ENCODE measurements at regions not wholly inside any gene's neighbourhood (a gene's known extent, or its start where the extent isn't known, plus 50 kb on each side); places are given as distances from the start of the nearest gene placed in this dataset.

- Histone ChIP-seq H3K9ac (ENCODE audit: low read depth in 1 of 2, low read length in 2 of 2) (no peak overlapping the region), H3K4me1 (ENCODE audit: control insufficient read depth in 4 of 4, insufficient read depth in 4 of 4, low read length in 3 of 4) (no peaks in the 10 kb centered on the region), H3K36me3 (ENCODE audit: control insufficient read depth in 4 of 4, insufficient read depth in 3 of 4, low read depth in 1 of 4, low read length in 3 of 4) (no peaks in the 10 kb centered on the region), H3K9me3 (ENCODE audit: control insufficient read depth in 4 of 4, low read length in 3 of 4) (no peaks in the 10 kb centered on the region), H3K27ac (ENCODE audit: low read depth in 1 of 2, low read length in 2 of 2) (no peak overlapping the region), H3K4me3 (ENCODE audit: low read depth in 1 of 3, low read length in 3 of 3) (no peak overlapping the region), H3K27me3 (ENCODE audit: control insufficient read depth in 4 of 4, insufficient read depth in 4 of 4, low read length in 3 of 4) (no peaks in the 10 kb centered on the region)
- DNase-seq (ENCODE audit: low spot score) = no peak
- WGBS = 53% methylated on average over 2 of the region's 2 CpGs
- TF ChIP-seq EGR1 (IDR thresholded peaks at IDR 0.05; ENCODE audit: low read depth in 2 of 2) (no peak), RXRA (IDR thresholded peaks at IDR 0.05) (no peak), FOXA1 (IDR thresholded peaks at IDR 0.05) (no peak), TAF1 (conservative IDR thresholded peaks at IDR 0.05) (no peak), ZBTB33 (IDR thresholded peaks at IDR 0.05) (no peak), YY1 (IDR thresholded peaks at IDR 0.05) (no peak), HNF4G (IDR thresholded peaks at IDR 0.05) (no peak), NR2F2 (IDR thresholded peaks at IDR 0.05) (no peak), GABPA (IDR thresholded peaks at IDR 0.05 in 1 of 2, conservative IDR thresholded peaks at IDR 0.05 in 1 of 2) (no peak), REST (IDR thresholded peaks at IDR 0.05) (no peak), ATF3 (IDR thresholded peaks at IDR 0.05) (no peak), JUND (IDR thresholded peaks at IDR 0.05) (no peak), SP1 (IDR thresholded peaks at IDR 0.05) (no peak), RAD21 (IDR thresholded peaks at IDR 0.05) (no peak), FOXA2 (IDR thresholded peaks at IDR 0.05) (no peak), CTCF (IDR thresholded peaks at IDR 0.05; ENCODE audit: low read depth, low read length, missing input control) (no peak)
Measured at GRCh38 chr16:61500851-61501250, 535.4 kb downstream of the CDH8 start.

- Histone ChIP-seq H3K4me3 (ENCODE audit: low read depth in 1 of 3, low read length in 3 of 3) (no peak overlapping the region), H3K36me3 (ENCODE audit: control insufficient read depth in 4 of 4, insufficient read depth in 3 of 4, low read depth in 1 of 4, low read length in 3 of 4) (no peaks in the 10 kb centered on the region), H3K27me3 (ENCODE audit: control insufficient read depth in 4 of 4, insufficient read depth in 4 of 4, low read length in 3 of 4) (no peaks in the 10 kb centered on the region), H3K27ac (ENCODE audit: low read depth in 1 of 2, low read length in 2 of 2) (no peak overlapping the region), H3K4me1 (ENCODE audit: control insufficient read depth in 4 of 4, insufficient read depth in 4 of 4, low read length in 3 of 4) (no peaks in the 10 kb centered on the region), H3K9me3 (ENCODE audit: control insufficient read depth in 4 of 4, low read length in 3 of 4) (no peaks in the 10 kb centered on the region), H3K9ac (ENCODE audit: low read depth in 1 of 2, low read length in 2 of 2) (no peak overlapping the region)
- TF ChIP-seq ZBTB33 (IDR thresholded peaks at IDR 0.05) (no peak), FOXA1 (IDR thresholded peaks at IDR 0.05) (no peak), RXRA (IDR thresholded peaks at IDR 0.05) (no peak), FOXA2 (IDR thresholded peaks at IDR 0.05) (no peak), RAD21 (IDR thresholded peaks at IDR 0.05) (no peak), HNF4G (IDR thresholded peaks at IDR 0.05) (no peak), TAF1 (conservative IDR thresholded peaks at IDR 0.05) (no peak), GABPA (IDR thresholded peaks at IDR 0.05 in 1 of 2, conservative IDR thresholded peaks at IDR 0.05 in 1 of 2) (no peak)
- 88% methylated on average over 1 of the region's 1 CpG for WGBS
- no peak for DNase-seq (ENCODE audit: low spot score)
Measured at GRCh38 chr16:61480250-61480649, 556.0 kb downstream of the CDH8 start.

Data from liver (tissue), 8 donors.